Tibial artery (tissue), 4 donors: ENCODE measurements at regions not wholly inside any gene's neighbourhood (a gene's known extent, or its start where the extent isn't known, plus 50 kb on each side); places are given as distances from the start of the nearest gene placed in this dataset.
"Not testable (repeated sequence)": the region's sequence is repeated elsewhere in the genome, so short reads cannot be mapped to it uniquely, and the experiment has no call there.

Source experiments
- DNase-seq, 2 donors: peaks; one replicate each; pipeline ENCODE4 v3.0.0-alpha.2; 2019
- H3K27ac ChIP-seq, 2 donors: fragments of 200-600 bp; sonication (generic) in 1 of 2; 1 replicate in 1 of 2; 2 replicates in 1 of 2; pipeline ENCODE4 v1.5.1; 2018 to 2019; ENCODE audit warnings: mild to moderate bottlenecking in 1 of 2
- H3K27me3 ChIP-seq, 2 donors: fragments of 200-600 bp; sonication (generic) in 1 of 2; one replicate each; pipeline versions ENCODE4 v1.5.1 to v1.6.0; 2016 to 2019
- H3K36me3 ChIP-seq, 3 donors: fragments of 200-600 bp; sonication (generic) in 2 of 3; one replicate each; pipeline ENCODE4 v1.5.1; 2016 to 2019; ENCODE audit warnings: mild to moderate bottlenecking in 2 of 3
- H3K4me1 ChIP-seq, 4 donors: fragments of 200-600 bp; sonication (generic) in 2 of 4; 1 replicate in 3 of 4; 2 replicates in 1 of 4; pipeline ENCODE4 v1.5.1; 2016 to 2019
- H3K4me3 ChIP-seq, 2 donors: fragments of 200-600 bp; sonication (generic) in 1 of 2; 1 replicate in 1 of 2; 2 replicates in 1 of 2; pipeline ENCODE4 v1.5.1; 2018 to 2019; ENCODE audit warnings: mild to moderate bottlenecking in 2 of 2
- H3K9me3 ChIP-seq, 3 donors: fragments of 200-600 bp; sonication (generic) in 1 of 3; one replicate each; pipeline ENCODE4 v1.5.1; 2016 to 2019
- CTCF ChIP-seq, 2 experiments: fragments of 200-600 bp in 1 of 2; fragments of 450-650 bp in 1 of 2; IDR thresholded peaks; one replicate each; pipeline ENCODE4 v1.5.1; 2017 to 2019; ENCODE audit warnings: antibody characterized with exemption in 2 of 2, mild to moderate bottlenecking in 1 of 2, moderate library complexity in 1 of 2
- intact Hi-C: fragments of 100-400 bp; cut with DNase I; formaldehyde crosslinking; loops from one replicate; pipeline ENCODE4 v1.15.0; 2023; ENCODE audit warnings: low total_unique reads

DNA sequence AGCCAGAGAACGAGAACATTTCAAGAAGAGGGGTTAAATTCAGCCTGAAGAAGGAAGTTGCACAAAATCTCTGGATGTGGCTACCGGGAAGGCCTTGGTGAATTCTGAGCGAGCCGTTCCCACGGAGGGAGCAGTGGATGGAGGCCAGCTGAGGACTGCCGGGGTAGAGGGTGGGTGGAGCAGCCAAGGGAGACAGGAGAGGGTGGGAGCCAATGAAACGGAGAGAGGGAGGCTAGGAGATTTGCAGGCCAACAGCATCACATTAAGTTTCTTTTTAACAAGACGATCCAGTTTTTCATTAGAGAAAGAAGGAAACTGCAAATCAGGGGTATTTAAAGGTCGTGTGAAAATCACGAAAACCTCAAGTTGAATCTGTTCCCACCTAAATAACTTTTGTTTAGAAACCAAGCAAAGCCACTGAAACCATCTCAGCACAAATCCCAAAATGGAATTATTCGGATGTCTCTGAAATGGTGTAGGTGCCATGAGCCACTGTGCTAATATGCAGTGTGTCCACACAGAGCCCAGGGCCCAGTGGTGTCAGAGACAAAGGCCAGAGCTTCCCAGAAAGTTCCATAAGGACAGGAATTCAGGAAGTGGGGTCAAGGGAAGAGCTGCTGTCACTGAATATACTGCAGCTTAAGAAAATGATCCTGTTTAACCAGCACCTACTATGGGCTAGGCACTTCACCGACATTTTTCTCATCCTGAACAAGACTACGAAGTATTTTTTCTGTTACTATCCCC is 59.7 kb upstream of the SLC35C1 start:
- TF ChIP-seq CTCF (IDR thresholded peaks at IDR 0.05): no peak
- Histone ChIP-seq H3K27ac (peak overlapping the region; percentile 43 to 82), H3K36me3 (no peaks in the 10 kb centered on the region), H3K4me1 (peaks cover 0 to 43% (median 5%) of the 10 kb centered on the region in 4 donors), H3K4me3 (peak overlapping the region in 1 of 2 donors; percentile 27), H3K27me3 (no peaks in the 10 kb centered on the region), H3K9me3 (no peaks in the 10 kb centered on the region)
- intact Hi-C loops: no loop called here
- peak; percentile 60 to 92 for DNase-seq

- Histone ChIP-seq H3K4me1 (peaks cover 0 to 38% (median 5%) of the 10 kb centered on the region in 4 donors), H3K27ac (peak overlapping the region; percentile 43 to 82), H3K4me3 (no peak overlapping the region), H3K36me3 (no peaks in the 10 kb centered on the region), H3K27me3 (no peaks in the 10 kb centered on the region), H3K9me3 (no peaks in the 10 kb centered on the region)
- DNase-seq: no peak
- TF ChIP-seq CTCF (IDR thresholded peaks at IDR 0.05): no peak
- intact Hi-C loops: no loop called here
These were observed 61.1 kb upstream of the SLC35C1 start for GRCh38 chr11:45743556-45744468.

DNA sequence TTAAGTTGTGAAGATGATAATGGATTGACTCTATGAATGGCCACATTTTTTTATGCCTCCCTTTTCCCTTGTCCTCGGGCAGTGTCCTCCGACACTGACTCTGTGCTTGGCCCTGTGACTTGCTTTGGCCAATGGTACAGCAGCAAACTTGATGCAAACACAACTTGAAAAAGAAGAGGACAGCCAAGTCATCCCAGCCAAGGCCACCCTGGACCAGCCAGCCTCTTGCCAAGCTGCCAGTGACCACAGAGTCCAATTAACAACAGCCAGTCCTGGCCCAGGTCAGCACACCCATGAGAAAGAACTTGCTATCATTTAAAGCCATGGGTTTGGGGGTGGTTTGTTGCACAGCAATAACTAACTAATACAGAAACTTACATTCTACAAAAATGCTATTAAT is 63.4 kb upstream of the SLC35C1 start:
- H3K36me3 ChIP-seq: no peaks in the 10 kb centered on the region
- no peak overlapping the region for H3K4me3 ChIP-seq
- intact Hi-C loops: no loop called here

DNA sequence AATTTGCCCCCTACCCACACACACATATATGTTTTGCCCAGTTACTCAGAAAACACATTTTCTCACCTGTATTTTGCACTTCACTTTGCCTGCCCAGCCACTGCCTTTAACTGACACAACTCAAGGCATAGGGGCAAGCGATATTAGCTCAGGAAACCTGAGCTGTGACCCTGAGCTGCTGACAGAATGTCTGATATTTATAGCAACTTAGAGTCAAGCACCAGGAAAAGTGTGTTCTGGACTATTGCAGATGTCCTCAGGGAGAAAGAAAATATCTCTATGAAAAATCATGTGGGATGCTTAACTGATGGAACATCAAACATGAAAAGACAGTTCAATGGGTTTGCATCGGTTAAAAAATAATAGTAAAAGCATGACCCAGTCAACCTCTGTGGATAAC is 63.9 kb upstream of the SLC35C1 start:
- Histone ChIP-seq H3K4me3 (no peak overlapping the region), H3K27ac (no peak overlapping the region), H3K27me3 (no peaks in the 10 kb centered on the region), H3K4me1 (peaks cover 0 to 21% (median 4%) of the 10 kb centered on the region in 4 donors), H3K9me3 (no peaks in the 10 kb centered on the region), H3K36me3 (no peaks in the 10 kb centered on the region)
- DNase-seq: no peak
- intact Hi-C loops: no loop called here
- no peak for TF ChIP-seq CTCF (IDR thresholded peaks at IDR 0.05)

More for the DNA sequence above, 63.4 kb upstream of the SLC35C1 start:
- no peaks in the 10 kb centered on the region for H3K27me3 ChIP-seq
- TF ChIP-seq CTCF (IDR thresholded peaks at IDR 0.05): no peak
- DNase-seq: no peak
- peaks cover 0 to 26% (median 4%) of the 10 kb centered on the region in 4 donors for H3K4me1 ChIP-seq
- H3K9me3 ChIP-seq: no peaks in the 10 kb centered on the region
- H3K27ac ChIP-seq: no peak overlapping the region

DNA sequence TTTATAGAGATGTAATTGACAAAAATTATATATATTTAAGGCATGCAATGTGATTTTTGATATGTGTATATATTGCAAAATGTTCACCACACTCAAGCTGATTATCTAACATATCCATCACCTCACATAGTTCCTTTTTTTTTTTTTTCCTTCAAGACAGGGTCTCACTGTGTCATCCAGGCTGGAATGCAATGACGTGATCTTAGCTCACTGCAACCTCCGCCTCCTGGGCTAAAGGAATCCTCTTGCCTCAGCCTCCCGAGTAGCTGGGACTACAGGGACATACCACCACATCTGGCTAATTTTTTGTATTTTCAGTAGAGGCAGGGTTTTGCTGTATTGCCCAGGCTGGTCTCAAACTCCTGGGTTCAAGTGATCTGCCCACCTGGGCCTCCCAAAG is 65.1 kb upstream of the SLC35C1 start:
- Histone ChIP-seq H3K4me1 (peaks cover 0 to 11% (median 2%) of the 10 kb centered on the region in 4 donors), H3K36me3 (no peaks in the 10 kb centered on the region), H3K9me3 (no peaks in the 10 kb centered on the region), H3K4me3 (no peak overlapping the region), H3K27me3 (no peaks in the 10 kb centered on the region), H3K27ac (no peak overlapping the region)
- intact Hi-C loops: no loop called here
- TF ChIP-seq CTCF (IDR thresholded peaks at IDR 0.05): no peak
- no peak for DNase-seq

GRCh38 chr11:45739071-45739470 is 65.9 kb upstream of the SLC35C1 start:
- intact Hi-C loops: not testable (repeated sequence)

GRCh38 chr11:45738194-45738593 is 66.8 kb upstream of the SLC35C1 start:
- H3K27me3 ChIP-seq, H3K9me3 ChIP-seq, H3K27ac ChIP-seq, H3K4me1 ChIP-seq, DNase-seq, intact Hi-C loops, H3K4me3 ChIP-seq, H3K36me3 ChIP-seq: not testable (repeated sequence)

More at GRCh38 chr11:45739071-45739470, 65.9 kb upstream of the SLC35C1 start:
- DNase-seq, H3K27me3 ChIP-seq, H3K4me3 ChIP-seq, H3K36me3 ChIP-seq, H3K9me3 ChIP-seq, H3K4me1 ChIP-seq, H3K27ac ChIP-seq: not testable (repeated sequence)
